GM12878 (cell line): ENCODE measurements at regions not wholly inside any gene's neighbourhood (a gene's known extent, or its start where the extent isn't known, plus 50 kb on each side); places are given as distances from the start of the nearest gene placed in this dataset.

Experiments
- ATAC-seq: fragments of 200-7000 bp; cut with Tn5 transposase; 3 replicates; pipeline ENCODE4 v1.9.1; 2020; ENCODE audit warnings: mild to moderate bottlenecking, moderate library complexity
- BruUV-seq: library from RNA; stranded (reverse); fragments of 400-500 nt; replicated peaks from 2 replicates; lab custom pipeline; 2021; lab: Mats Ljungman, UMichigan
- CTCF ChIA-PET: fragments of 300-600 bp; sonication (Branson Sonifier 250); formaldehyde crosslinking; extraction: SDS; loops from one replicate; lab custom pipeline; 2021; ENCODE audit warnings: inconsistent platforms; lab: Yijun Ruan, JAX
- POLR2A ChIA-PET: fragments of 350-600 bp; formaldehyde crosslinking; extraction: SDS; loops from one replicate; lab custom pipeline; 2021; ENCODE audit warnings: inconsistent platforms; lab: Charles Lee
- RAD21 ChIA-PET: fragments of 300-600 bp; sonication (Branson Sonifier 250); formaldehyde crosslinking; loops from one replicate; lab custom pipeline; 2023; ENCODE audit warnings: antibody characterized with exemption; ENCODE audit not compliant: unreplicated experiment; lab: Charles Lee
- SMC1A ChIA-PET: fragments of 300-600 bp; sonication (Branson Sonifier 250); formaldehyde crosslinking; loops from one replicate; lab custom pipeline; 2023; ENCODE audit not compliant: unreplicated experiment, uncharacterized antibody; lab: Charles Lee
- DNase-seq: peaks from one replicate; pipeline ENCODE4 v3.0.0-alpha.2; 2011; ENCODE audit warnings: low read depth, low spot score
- FAIRE-seq: peaks from 3 replicates; lab custom pipeline; 2011; peaks lifted over from hg19 to GRCh38; lab: Jason Lieb, UNC
- H2AFZ ChIP-seq: 2 replicates; pipeline ENCODE4 v1.6.0; 2011; ENCODE audit warnings: low read depth, low read length, control low read depth; ENCODE audit not compliant: control insufficient read depth
- H3K27ac ChIP-seq: 2 replicates; pipeline ENCODE4 v1.5.1; 2011; ENCODE audit warnings: control low read depth; ENCODE audit not compliant: control insufficient read depth, insufficient read depth
- H3K27me3 ChIP-seq, 2 experiments: replicated peaks in 1 of 2; 2 replicates each; pipeline versions ENCODE4 v1.6.0 to v1.6.1; 2011; ENCODE audit warnings: low read length in 1 of 2; ENCODE audit not compliant: control insufficient read depth in 2 of 2, insufficient read depth in 2 of 2
- H3K36me3 ChIP-seq, 2 experiments: 2 replicates each; pipeline ENCODE4 v1.5.1; 2011; ENCODE audit warnings: low read length in 1 of 2; ENCODE audit not compliant: control insufficient read depth in 2 of 2, insufficient read depth in 2 of 2
- H3K4me1 ChIP-seq: 2 replicates; pipeline ENCODE4 v1.6.1; 2011; ENCODE audit warnings: mild to moderate bottlenecking, low read length, moderate library complexity, mixed read lengths; ENCODE audit not compliant: control insufficient read depth, insufficient read depth
- H3K4me2 ChIP-seq: 2 replicates; pipeline ENCODE4 v1.6.0; 2011; ENCODE audit warnings: control low read depth; ENCODE audit not compliant: control insufficient read depth, insufficient read depth
- H3K4me3 ChIP-seq: fragments of 200-600 bp; sonication (generic); 2 replicates; pipeline ENCODE4 v1.5.1; 2016
- H3K79me2 ChIP-seq: 2 replicates; pipeline ENCODE4 v1.6.0; 2011; ENCODE audit warnings: low read length; ENCODE audit not compliant: control insufficient read depth, insufficient read depth
- H3K9ac ChIP-seq: 2 replicates; pipeline ENCODE4 v1.8.0; 2011; ENCODE audit warnings: low read length, control low read depth, mixed read lengths; ENCODE audit not compliant: control insufficient read depth, insufficient read depth
- H3K9me3 ChIP-seq: replicated peaks from 3 replicates; pipeline ENCODE4 v1.5.1; 2011; ENCODE audit warnings: mild to moderate bottlenecking, low read length; ENCODE audit not compliant: control insufficient read depth, insufficient read depth
- H4K20me1 ChIP-seq: 2 replicates; pipeline ENCODE4 v1.6.0; 2011; ENCODE audit not compliant: control insufficient read depth, insufficient read depth
- ASH2L ChIP-seq: fragments of 300-600, 200-600 bp; sonication (generic); IDR thresholded peaks from 2 replicates; pipeline ENCODE4 v1.6.1; 2017; ENCODE audit warnings: low read depth, mild to moderate bottlenecking, borderline replicate concordance
- BACH1 ChIP-seq: fragments of 450-650 bp; IDR thresholded peaks from 2 replicates; pipeline ENCODE4 v1.6.1; 2017; ENCODE audit warnings: mild to moderate bottlenecking, borderline replicate concordance
- CEBPB ChIP-seq, 2 experiments: fragments of 150-350 bp in 1 of 2; IDR thresholded peaks; 2 replicates each; pipeline ENCODE4 v1.6.1; 2012 to 2014; ENCODE audit warnings: low read depth in 2 of 2, low read length in 2 of 2, borderline replicate concordance in 1 of 2, inconsistent platforms in 1 of 2
- CHD1 ChIP-seq: IDR thresholded peaks from 2 replicates; pipeline ENCODE4 v1.6.1; 2012; ENCODE audit warnings: low read depth, low read length, improper control_type of control experiment
- HDGF ChIP-seq: fragments of 450-650 bp; IDR thresholded peaks from 2 replicates; pipeline ENCODE4 v1.6.1; 2016; ENCODE audit warnings: antibody characterized with exemption
- JUND ChIP-seq: IDR thresholded peaks from 2 replicates; pipeline ENCODE4 v1.6.1; 2012; ENCODE audit warnings: low read depth, mild to moderate bottlenecking, low read length, improper control_type of control experiment, moderate library complexity
- PML ChIP-seq: IDR thresholded peaks from 2 replicates; pipeline ENCODE4 v1.6.1; 2012; ENCODE audit warnings: low read length, inconsistent platforms
- RBBP5 ChIP-seq: fragments of 200-600 bp; sonication (generic); conservative IDR thresholded peaks from 2 replicates; pipeline ENCODE4 v1.6.1; 2016
- SMAD5 ChIP-seq: IDR thresholded peaks from 2 replicates; pipeline ENCODE4 v1.6.1; 2016; ENCODE audit warnings: antibody characterized with exemption, low read depth
- SREBF2 ChIP-seq: IDR thresholded peaks from 2 replicates; pipeline ENCODE4 v1.6.1; 2012; ENCODE audit warnings: mild to moderate bottlenecking, low read length
- STAT3 ChIP-seq: IDR thresholded peaks from 2 replicates; pipeline ENCODE4 v1.6.1; 2011; ENCODE audit warnings: low read depth, low read length, improper control_type of control experiment
- in situ Hi-C: fragments of 300-500 bp; cut with MboI; formaldehyde crosslinking; loops from 9 replicates; pipeline ENCODE4 v1.14.3; 2018; ENCODE audit warnings: mixed read lengths
- intact Hi-C: fragments of 100-400 bp; cut with micrococcal nuclease; formaldehyde crosslinking; loops from one replicate; pipeline ENCODE4 v1.14.2; 2022; ENCODE audit not compliant: unreplicated experiment
- TF ChIP-seq, protein P1 (sequence below): fragments of 450-650 bp; IDR thresholded peaks from 2 replicates; pipeline ENCODE4 v1.6.1; 2014; ENCODE audit warnings: mild to moderate bottlenecking
- TF ChIP-seq, protein P2 (sequence below): fragments of 450-650 bp; IDR thresholded peaks from 2 replicates; pipeline ENCODE4 v1.6.1; 2017; ENCODE audit warnings: mild to moderate bottlenecking
- TF ChIP-seq, protein P3 (sequence below): fragments of 450-650 bp; IDR thresholded peaks from 2 replicates; pipeline ENCODE4 v1.6.1; 2018; ENCODE audit warnings: mild to moderate bottlenecking, low read depth, moderate library complexity; ENCODE audit not compliant: partially characterized antibody

DNA sequence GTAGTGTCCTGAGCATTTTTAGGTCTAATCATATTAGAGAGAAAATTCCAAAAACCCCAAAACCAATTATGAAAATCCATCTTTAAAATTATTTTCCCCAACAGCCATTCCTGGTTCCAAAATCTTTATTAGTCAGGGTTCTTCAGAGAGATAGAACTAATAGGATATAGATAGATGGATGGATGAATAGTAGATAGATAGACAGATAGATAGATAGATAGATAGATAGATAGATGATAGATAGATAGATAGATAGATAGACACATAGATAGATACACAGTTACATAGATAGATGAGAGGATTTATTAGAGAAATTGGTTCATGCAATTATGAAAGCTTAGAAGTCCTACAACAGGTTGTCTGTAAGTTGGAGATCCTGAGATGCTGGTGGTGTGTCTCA, 122.7 kb upstream of the POGK start:
- DNase-seq (no peak), ATAC-seq (no peak), FAIRE-seq (no peak)
- no peaks in the 10 kb centered on the region for H4K20me1 ChIP-seq
- in situ Hi-C loops (no loop called here), intact Hi-C loops (no loop called here)
- H3K4me2 ChIP-seq: no peak overlapping the region
- TF ChIP-seq CHD1: no peak
- TF ChIP-seq CEBPB (IDR thresholded peaks at IDR 0.05; ENCODE audit: borderline replicate concordance in 1 of 2, low read depth in 2 of 2, low read length in 2 of 2): no peak
- TF ChIP-seq ASH2L: no peak
- no peak for TF ChIP-seq STAT3
- TF ChIP-seq, protein P1, sequence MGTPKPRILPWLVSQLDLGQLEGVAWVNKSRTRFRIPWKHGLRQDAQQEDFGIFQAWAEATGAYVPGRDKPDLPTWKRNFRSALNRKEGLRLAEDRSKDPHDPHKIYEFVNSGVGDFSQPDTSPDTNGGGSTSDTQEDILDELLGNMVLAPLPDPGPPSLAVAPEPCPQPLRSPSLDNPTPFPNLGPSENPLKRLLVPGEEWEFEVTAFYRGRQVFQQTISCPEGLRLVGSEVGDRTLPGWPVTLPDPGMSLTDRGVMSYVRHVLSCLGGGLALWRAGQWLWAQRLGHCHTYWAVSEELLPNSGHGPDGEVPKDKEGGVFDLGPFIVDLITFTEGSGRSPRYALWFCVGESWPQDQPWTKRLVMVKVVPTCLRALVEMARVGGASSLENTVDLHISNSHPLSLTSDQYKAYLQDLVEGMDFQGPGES: no peak
- TF ChIP-seq, protein P2, sequence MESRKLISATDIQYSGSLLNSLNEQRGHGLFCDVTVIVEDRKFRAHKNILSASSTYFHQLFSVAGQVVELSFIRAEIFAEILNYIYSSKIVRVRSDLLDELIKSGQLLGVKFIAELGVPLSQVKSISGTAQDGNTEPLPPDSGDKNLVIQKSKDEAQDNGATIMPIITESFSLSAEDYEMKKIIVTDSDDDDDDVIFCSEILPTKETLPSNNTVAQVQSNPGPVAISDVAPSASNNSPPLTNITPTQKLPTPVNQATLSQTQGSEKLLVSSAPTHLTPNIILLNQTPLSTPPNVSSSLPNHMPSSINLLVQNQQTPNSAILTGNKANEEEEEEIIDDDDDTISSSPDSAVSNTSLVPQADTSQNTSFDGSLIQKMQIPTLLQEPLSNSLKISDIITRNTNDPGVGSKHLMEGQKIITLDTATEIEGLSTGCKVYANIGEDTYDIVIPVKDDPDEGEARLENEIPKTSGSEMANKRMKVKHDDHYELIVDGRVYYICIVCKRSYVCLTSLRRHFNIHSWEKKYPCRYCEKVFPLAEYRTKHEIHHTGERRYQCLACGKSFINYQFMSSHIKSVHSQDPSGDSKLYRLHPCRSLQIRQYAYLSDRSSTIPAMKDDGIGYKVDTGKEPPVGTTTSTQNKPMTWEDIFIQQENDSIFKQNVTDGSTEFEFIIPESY: no peak
- TF ChIP-seq, protein P3, sequence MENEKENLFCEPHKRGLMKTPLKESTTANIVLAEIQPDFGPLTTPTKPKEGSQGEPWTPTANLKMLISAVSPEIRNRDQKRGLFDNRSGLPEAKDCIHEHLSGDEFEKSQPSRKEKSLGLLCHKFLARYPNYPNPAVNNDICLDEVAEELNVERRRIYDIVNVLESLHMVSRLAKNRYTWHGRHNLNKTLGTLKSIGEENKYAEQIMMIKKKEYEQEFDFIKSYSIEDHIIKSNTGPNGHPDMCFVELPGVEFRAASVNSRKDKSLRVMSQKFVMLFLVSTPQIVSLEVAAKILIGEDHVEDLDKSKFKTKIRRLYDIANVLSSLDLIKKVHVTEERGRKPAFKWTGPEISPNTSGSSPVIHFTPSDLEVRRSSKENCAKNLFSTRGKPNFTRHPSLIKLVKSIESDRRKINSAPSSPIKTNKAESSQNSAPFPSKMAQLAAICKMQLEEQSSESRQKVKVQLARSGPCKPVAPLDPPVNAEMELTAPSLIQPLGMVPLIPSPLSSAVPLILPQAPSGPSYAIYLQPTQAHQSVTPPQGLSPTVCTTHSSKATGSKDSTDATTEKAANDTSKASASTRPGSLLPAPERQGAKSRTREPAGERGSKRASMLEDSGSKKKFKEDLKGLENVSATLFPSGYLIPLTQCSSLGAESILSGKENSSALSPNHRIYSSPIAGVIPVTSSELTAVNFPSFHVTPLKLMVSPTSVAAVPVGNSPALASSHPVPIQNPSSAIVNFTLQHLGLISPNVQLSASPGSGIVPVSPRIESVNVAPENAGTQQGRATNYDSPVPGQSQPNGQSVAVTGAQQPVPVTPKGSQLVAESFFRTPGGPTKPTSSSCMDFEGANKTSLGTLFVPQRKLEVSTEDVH: no peak
- no peak for TF ChIP-seq SREBF2
- TF ChIP-seq RBBP5: no peak
- TF ChIP-seq HDGF: no peak
- TF ChIP-seq SMAD5: no peak
- TF ChIP-seq JUND: no peak
- no peak for TF ChIP-seq PML
- TF ChIP-seq BACH1: no peak
- no TSS peak for BruUV-seq
- H3K27me3 ChIP-seq: no peaks in the 10 kb centered on the region
- SMC1A ChIA-PET: interaction anchor here (0.6 kb wide), 1 partner anchor 1835 kb away, joined by 3 read pairs; no protein-coding TSS in a partner anchor
- H3K36me3 ChIP-seq: no peaks in the 10 kb centered on the region
- RAD21 ChIA-PET: no interaction called here
- H3K4me3 ChIP-seq: no peak overlapping the region
- POLR2A ChIA-PET: no interaction called here
- H3K9ac ChIP-seq: no peak overlapping the region
- no peaks in the 10 kb centered on the region; the same call in 2 of the 3 replicates for H3K9me3 ChIP-seq
- H3K4me1 ChIP-seq: no peaks in the 10 kb centered on the region
- no peaks in the 10 kb centered on the region for H3K79me2 ChIP-seq
- CTCF ChIA-PET: no interaction called here
- no peak overlapping the region for H3K27ac ChIP-seq
- no peak overlapping the region for H2AFZ ChIP-seq
